ENCODE measurements at regions not wholly inside any gene's neighbourhood (a gene's known extent, or its start where the extent isn't known, plus 50 kb on each side); places are given as distances from the start of the nearest gene placed in this dataset.

DNA sequence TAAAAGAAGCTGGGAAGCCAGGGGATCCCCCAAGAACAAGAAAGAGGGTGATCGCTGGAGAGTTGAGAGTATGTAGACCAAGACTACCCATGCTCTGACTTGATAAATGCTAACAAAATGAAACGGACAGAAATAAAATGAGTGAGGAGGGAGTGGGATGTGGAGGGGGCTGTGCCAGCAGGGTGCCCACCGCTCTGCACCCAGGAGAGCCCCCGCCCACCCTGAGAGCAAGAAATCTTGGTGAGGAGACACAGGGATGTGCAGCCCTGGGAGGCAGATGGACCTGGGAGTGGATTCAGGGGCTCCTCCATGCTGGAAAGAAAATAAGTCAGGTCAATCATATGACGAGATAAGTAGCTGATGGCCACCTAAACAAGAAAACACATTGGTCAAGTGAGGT is 590.9 kb downstream of the AJAP1 start:
- Histone ChIP-seq H3K4me1 (ENCODE audit: control insufficient read depth in 2 of 2, insufficient read depth in 2 of 2, low read length in 2 of 2) (no peaks in the 10 kb centered on the region), H3K27me3 (replicated peaks in 1 of 4; ENCODE audit: control extremely low read depth in 1 of 4, control insufficient read depth in 3 of 4, insufficient read depth in 4 of 4, low read length in 3 of 4) (no peaks in the 10 kb centered on the region), H3K36me3 (replicated peaks in 1 of 2; ENCODE audit: control extremely low read depth in 1 of 2, control insufficient read depth in 1 of 2, extremely low read depth in 1 of 2, insufficient read depth in 2 of 2, low read length in 1 of 2) (no peaks in the 10 kb centered on the region), H3K4me3 (ENCODE audit: control extremely low read depth in 1 of 5, extremely low read depth in 1 of 5, insufficient read depth in 1 of 5, low read depth in 2 of 5, low read length in 4 of 5) (no peak overlapping the region), H3K9me3 (ENCODE audit: control extremely low read depth in 1 of 3, control insufficient read depth in 2 of 3, insufficient read depth in 1 of 3, low read length in 2 of 3) (peaks cover 0 to 3% (median 0%) of the 10 kb centered on the region in 3 donors), H4K20me1 (ENCODE audit: control insufficient read depth, insufficient read depth, low read length, poor library complexity, severe bottlenecking) (no peaks in the 10 kb centered on the region), H3K27ac (ENCODE audit: low read length in 2 of 2) (no peak overlapping the region), H3K4me2 (replicated peaks; ENCODE audit: low read depth, low read length, poor library complexity, severe bottlenecking) (no peak overlapping the region), H3K9ac (ENCODE audit: low read length) (no peak overlapping the region), H2AFZ (ENCODE audit: insufficient read depth, low read depth, low read length, poor library complexity, severe bottlenecking) (no peak overlapping the region), H3K79me2 (ENCODE audit: control insufficient read depth, insufficient read depth, low read length) (no peaks in the 10 kb centered on the region)
- WGBS (ENCODE audit: insufficient coverage) = 89% methylated on average over 5 of the region's 5 CpGs
- Mint-ChIP-seq H3K27ac (no peak overlapping the region), H3K27me3 (peaks cover 5% of the 10 kb centered on the region), H3K9me3 (ENCODE audit: insufficient read depth) (no peaks in the 10 kb centered on the region), H3K4me3 (no peak overlapping the region), H3K4me1 (no peaks in the 10 kb centered on the region)
- intact Hi-C loops (cut with micrococcal nuclease) = no loop called here
- TF ChIP-seq EZH2 (IDR thresholded peaks at IDR 0.05; ENCODE audit: borderline replicate concordance, insufficient read depth, low read depth, low read length, poor library complexity, severe bottlenecking) = no peak
- TF ChIP-seq, protein P1, sequence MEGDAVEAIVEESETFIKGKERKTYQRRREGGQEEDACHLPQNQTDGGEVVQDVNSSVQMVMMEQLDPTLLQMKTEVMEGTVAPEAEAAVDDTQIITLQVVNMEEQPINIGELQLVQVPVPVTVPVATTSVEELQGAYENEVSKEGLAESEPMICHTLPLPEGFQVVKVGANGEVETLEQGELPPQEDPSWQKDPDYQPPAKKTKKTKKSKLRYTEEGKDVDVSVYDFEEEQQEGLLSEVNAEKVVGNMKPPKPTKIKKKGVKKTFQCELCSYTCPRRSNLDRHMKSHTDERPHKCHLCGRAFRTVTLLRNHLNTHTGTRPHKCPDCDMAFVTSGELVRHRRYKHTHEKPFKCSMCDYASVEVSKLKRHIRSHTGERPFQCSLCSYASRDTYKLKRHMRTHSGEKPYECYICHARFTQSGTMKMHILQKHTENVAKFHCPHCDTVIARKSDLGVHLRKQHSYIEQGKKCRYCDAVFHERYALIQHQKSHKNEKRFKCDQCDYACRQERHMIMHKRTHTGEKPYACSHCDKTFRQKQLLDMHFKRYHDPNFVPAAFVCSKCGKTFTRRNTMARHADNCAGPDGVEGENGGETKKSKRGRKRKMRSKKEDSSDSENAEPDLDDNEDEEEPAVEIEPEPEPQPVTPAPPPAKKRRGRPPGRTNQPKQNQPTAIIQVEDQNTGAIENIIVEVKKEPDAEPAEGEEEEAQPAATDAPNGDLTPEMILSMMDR (IDR thresholded peaks at IDR 0.05) = no peak
- DNase-seq = no peak
- CTCF ChIA-PET = no interaction called here
- POLR2A ChIA-PET = no interaction called here
- no peak for ATAC-seq (ENCODE audit: low read depth)

DNA sequence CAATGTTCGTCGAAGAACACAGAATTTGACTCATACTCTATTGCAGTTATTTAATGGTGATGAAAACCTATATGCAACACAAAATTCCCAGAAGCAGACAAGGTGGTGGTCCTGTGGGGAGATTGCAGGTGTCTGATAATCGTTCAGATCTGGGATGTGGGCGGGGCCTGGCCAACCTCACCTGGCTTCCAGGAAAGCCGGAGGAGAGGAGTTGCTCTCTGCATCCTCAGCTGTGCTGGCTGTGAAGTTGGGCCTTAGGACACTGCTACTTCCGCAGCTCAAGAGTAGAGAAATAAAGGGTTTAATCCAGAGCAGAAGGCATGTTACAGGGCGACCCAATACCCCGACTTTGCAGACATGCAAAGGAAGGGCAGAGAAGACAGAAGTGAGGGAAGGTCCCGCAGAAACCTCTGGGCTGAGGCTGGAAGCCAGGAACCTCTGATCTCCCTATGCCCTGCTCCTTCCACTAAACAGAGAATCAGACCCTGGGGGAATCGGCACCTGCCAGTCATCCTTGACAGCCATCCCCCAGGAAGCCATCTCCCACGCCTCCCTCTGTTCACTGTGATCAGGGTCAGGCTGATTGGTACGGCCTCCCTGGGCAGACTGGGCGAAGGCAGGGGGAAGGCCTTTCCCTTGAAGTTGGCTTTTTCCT is 590.3 kb downstream of the AJAP1 start:
- Histone ChIP-seq H3K4me2 (replicated peaks; ENCODE audit: low read depth, low read length, poor library complexity, severe bottlenecking) (no peak overlapping the region), H2AFZ (ENCODE audit: insufficient read depth, low read depth, low read length, poor library complexity, severe bottlenecking) (no peak overlapping the region), H3K9ac (ENCODE audit: low read length) (no peak overlapping the region), H4K20me1 (ENCODE audit: control insufficient read depth, insufficient read depth, low read length, poor library complexity, severe bottlenecking) (no peaks in the 10 kb centered on the region), H3K79me2 (ENCODE audit: control insufficient read depth, insufficient read depth, low read length) (no peaks in the 10 kb centered on the region), H3K27ac (ENCODE audit: low read length in 2 of 2) (no peak overlapping the region), H3K9me3 (ENCODE audit: control extremely low read depth in 1 of 3, control insufficient read depth in 2 of 3, insufficient read depth in 1 of 3, low read length in 2 of 3) (peaks cover 0 to 3% (median 0%) of the 10 kb centered on the region in 3 donors), H3K27me3 (replicated peaks in 1 of 4; ENCODE audit: control extremely low read depth in 1 of 4, control insufficient read depth in 3 of 4, insufficient read depth in 4 of 4, low read length in 3 of 4) (no peaks in the 10 kb centered on the region), H3K36me3 (replicated peaks in 1 of 2; ENCODE audit: control extremely low read depth in 1 of 2, control insufficient read depth in 1 of 2, extremely low read depth in 1 of 2, insufficient read depth in 2 of 2, low read length in 1 of 2) (no peaks in the 10 kb centered on the region), H3K4me3 (ENCODE audit: control extremely low read depth in 1 of 5, extremely low read depth in 1 of 5, insufficient read depth in 1 of 5, low read depth in 2 of 5, low read length in 4 of 5) (no peak overlapping the region), H3K4me1 (ENCODE audit: control insufficient read depth in 2 of 2, insufficient read depth in 2 of 2, low read length in 2 of 2) (no peaks in the 10 kb centered on the region)
- intact Hi-C loops (cut with micrococcal nuclease) = no loop called here
- no peak for DNase-seq
- POLR2A ChIA-PET = no interaction called here
- no peak overlapping the region for H3K4me3 Mint-ChIP-seq
- peaks cover 5% of the 10 kb centered on the region for H3K27me3 Mint-ChIP-seq
- 90% methylated on average over 11 of the region's 13 CpGs for WGBS (ENCODE audit: insufficient coverage)
- no peaks in the 10 kb centered on the region for H3K4me1 Mint-ChIP-seq
- no peak for TF ChIP-seq EZH2 (IDR thresholded peaks at IDR 0.05; ENCODE audit: borderline replicate concordance, insufficient read depth, low read depth, low read length, poor library complexity, severe bottlenecking)
- TF ChIP-seq, protein P1 (IDR thresholded peaks at IDR 0.05) = no peak
- CTCF ChIA-PET = no interaction called here
- H3K27ac Mint-ChIP-seq = no peak overlapping the region
- no peak for ATAC-seq (ENCODE audit: low read depth)
- no peaks in the 10 kb centered on the region for H3K9me3 Mint-ChIP-seq (ENCODE audit: insufficient read depth)
